GM10248 (cell line): ENCODE measurements at regions not wholly inside any gene's neighbourhood (a gene's known extent, or its start where the extent isn't known, plus 50 kb on each side); places are given as distances from the start of the nearest gene placed in this dataset.
A peak's percentile ranks its signal among the peaks of the same experiment; 100 is the strongest.

Experiments
- CTCF ChIA-PET: fragments of 300-600 bp; sonication (Branson Sonifier 250); formaldehyde crosslinking; extraction: SDS; loops from one replicate; lab custom pipeline; 2021; ENCODE audit warnings: antibody characterized with exemption; lab: Yijun Ruan, JAX
- POLR2A ChIA-PET: fragments of 350-650 bp; sonication (Branson Sonifier 250); formaldehyde crosslinking; extraction: SDS; loops from one replicate; lab custom pipeline; 2020; ENCODE audit warnings: antibody characterized with exemption; lab: Yijun Ruan, JAX
- DNase-seq: peaks from one replicate; pipeline ENCODE4 v3.0.0; 2012; ENCODE audit errors: extremely low spot score
- TF ChIP-seq, protein P1 (sequence below): IDR thresholded peaks from 2 replicates; pipeline ENCODE4 v1.5.1; 2012; ENCODE audit warnings: mild to moderate bottlenecking, low read depth; ENCODE audit errors: extremely low read depth, missing control alignments, control extremely low read depth

DNA sequence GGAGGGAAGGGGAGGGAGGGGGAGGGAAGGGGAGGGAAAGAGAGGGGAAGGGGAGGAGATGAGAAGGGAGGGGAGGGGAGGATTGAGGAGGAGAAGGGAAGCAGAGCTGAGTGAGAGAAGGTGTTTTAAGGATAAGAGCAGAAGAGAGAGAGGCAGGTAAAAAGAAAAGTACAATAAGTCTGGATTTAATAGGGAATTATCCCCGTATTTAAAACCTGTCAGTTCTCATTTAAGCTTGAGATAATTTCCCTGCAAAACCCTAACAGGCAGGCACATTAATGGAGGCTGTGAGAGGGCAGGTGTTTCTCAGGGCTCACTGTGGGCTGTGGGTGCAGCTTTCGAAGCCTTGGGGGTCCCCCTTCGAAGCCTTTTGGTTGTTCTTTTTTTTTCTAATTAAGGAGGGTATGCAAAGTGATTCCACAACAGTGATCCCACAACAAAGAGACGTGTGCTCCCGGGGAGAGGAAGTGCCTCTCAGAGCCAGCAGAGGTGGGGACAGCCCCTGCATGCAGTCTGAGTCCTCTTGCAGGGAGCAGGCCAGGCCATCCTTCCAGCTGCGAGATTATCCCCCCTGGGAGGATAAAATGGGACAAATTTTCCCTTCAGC lies 317.9 kb upstream of the IRX1 start:
- peak; percentile 29 for DNase-seq
- CTCF ChIA-PET, result no interaction called here
- TF ChIP-seq, protein P1, sequence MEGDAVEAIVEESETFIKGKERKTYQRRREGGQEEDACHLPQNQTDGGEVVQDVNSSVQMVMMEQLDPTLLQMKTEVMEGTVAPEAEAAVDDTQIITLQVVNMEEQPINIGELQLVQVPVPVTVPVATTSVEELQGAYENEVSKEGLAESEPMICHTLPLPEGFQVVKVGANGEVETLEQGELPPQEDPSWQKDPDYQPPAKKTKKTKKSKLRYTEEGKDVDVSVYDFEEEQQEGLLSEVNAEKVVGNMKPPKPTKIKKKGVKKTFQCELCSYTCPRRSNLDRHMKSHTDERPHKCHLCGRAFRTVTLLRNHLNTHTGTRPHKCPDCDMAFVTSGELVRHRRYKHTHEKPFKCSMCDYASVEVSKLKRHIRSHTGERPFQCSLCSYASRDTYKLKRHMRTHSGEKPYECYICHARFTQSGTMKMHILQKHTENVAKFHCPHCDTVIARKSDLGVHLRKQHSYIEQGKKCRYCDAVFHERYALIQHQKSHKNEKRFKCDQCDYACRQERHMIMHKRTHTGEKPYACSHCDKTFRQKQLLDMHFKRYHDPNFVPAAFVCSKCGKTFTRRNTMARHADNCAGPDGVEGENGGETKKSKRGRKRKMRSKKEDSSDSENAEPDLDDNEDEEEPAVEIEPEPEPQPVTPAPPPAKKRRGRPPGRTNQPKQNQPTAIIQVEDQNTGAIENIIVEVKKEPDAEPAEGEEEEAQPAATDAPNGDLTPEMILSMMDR, result no peak
- POLR2A ChIA-PET, result no interaction called here

DNA sequence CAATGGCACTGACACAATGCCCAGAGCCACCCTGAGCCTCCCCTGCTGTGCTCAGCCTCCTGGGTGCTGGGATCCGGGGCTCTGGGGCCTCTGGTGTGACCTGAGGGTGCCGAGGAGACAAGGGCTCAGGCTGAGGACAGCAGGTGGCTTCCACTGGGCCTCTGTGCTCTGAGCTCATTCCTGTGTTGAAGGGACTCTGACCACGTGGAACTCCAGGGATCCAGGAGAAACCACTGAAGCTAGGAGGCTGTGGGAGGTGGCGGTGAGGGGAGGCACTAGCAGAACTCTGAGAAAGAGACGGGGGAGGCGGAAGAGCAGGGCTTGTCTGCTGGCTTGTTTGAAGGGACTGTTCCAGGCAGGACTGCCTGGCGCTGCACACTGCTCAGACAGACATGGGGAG lies 318.7 kb upstream of the IRX1 start:
- TF ChIP-seq, protein P1, result no peak
- POLR2A ChIA-PET, result no interaction called here
- CTCF ChIA-PET, result no interaction called here
- no peak for DNase-seq

DNA sequence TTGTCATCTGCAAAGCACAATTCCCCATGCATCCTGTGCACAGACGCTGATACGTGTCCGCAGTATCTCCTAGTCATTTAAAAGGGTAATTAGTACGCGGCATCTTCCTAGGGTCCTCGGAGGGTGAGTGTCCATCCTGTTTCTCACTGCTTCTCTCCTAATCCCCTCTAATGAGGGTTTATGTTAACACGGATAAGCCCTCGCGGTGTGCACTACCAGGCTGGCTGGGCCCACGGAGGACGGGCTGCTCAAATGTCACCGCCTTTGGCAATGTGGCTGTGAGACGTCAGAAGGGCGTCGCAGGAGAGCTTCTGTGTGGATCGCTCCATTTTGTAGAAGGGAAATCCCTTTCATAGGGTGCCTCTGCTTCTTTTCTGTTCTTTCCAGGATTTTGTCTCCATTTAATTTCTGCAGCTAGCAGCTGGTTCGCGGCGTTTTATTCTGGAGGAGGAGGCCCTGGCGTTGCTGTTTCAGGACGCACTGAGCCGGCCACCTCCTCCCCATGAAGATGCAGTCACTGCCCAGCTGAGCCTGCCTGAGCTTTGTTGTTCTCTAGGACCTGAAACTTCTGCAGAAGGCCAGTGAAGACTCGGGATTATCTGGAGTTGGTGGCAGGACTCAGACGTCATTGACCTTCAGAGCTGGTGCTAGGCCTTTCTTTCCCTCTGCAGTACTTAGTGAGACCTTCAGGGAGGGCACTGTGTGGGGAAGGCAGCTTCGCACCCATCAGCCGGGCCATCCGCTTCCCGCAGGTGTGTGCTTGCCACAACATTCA lies 326.1 kb upstream of the IRX1 start:
- ChIA-PET POLR2A (no interaction called here), CTCF (no interaction called here)
- DNase-seq, result no peak
- TF ChIP-seq, protein P1, result no peak

DNA sequence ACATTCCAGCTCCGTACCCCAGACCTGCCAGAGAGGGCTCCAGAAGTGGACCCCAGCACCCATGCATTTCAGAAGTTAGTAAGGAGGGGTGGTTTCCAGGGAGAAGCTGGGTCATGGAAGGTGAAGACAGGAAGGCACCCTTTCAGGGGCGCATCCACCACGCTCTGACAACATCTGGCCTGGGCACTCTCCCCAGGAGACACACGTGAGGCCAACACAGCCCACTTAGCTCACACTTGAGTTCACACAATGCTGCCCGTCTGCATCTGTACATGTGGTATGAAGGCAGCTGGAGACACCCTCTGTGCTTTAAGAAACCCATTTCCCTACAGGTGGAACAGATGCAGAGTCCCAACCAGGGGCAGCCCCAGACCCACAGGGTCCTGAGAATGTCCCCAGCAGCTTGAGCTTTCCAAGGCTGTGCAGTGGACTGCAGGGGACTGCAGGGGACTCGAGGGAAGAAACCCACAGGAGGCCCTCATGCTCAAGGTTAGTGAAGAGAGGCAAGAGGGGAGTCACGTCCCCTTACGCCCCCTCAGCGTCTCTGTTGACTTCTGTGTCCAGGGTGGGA lies 326.8 kb upstream of the IRX1 start:
- DNase-seq, result no peak
- TF ChIP-seq, protein P1, result no peak
- ChIA-PET CTCF (no interaction called here), POLR2A (no interaction called here)

DNA sequence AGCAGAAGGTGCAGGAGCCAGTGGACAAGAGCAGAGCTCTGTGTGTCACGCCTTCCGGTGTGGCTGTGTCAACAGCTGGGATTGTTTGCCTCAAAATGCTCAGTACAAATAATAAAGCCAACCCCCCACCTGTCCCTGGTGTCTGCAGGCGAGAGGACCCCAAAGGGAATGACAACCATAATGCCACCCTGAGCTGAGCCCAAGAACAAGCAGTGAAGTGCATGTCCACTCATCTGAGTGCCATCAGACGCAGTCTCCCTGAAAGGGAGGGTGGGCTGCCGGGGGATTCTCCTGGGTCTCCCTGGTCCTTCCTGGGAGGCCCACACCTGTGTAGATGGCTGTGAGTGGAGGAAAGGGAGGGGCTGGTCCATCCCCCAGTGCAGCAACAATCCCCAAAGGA lies 328.8 kb upstream of the IRX1 start:
- TF ChIP-seq, protein P1, result no peak
- ChIA-PET CTCF (no interaction called here), POLR2A (no interaction called here)
- DNase-seq, result no peak

DNA sequence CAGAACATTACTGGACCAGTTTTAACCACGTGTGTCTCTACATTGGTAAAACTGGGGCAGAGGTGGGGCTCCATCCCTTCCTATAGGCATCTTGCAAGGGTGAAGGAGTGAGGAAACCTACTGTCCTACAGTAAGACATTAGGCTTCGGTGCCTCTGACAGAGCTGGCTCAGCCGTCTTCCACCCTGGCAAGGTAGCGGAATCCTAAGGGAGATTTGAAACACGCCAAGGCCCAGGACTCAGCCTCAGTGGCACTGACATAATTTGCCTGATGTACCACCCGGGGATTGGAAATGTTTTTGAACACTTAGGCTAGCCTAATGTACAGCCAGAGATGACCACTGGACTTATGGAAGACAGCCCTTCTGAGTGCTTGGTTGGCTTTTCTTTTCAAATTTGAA lies 329.7 kb upstream of the IRX1 start:
- TF ChIP-seq, protein P1, result no peak
- ChIA-PET CTCF (no interaction called here), POLR2A (no interaction called here)
- no peak for DNase-seq
